SK-N-SH treated with all-trans-retinoic acid at 6 μM for 48 hours (cell line): ENCODE measurements at regions not wholly inside any gene's neighbourhood (a gene's known extent, or its start where the extent isn't known, plus 50 kb on each side); places are given as distances from the start of the nearest gene placed in this dataset.
"Not testable (repeated sequence)": the region's sequence is repeated elsewhere in the genome, so short reads cannot be mapped to it uniquely, and the experiment has no call there.

ENCODE experiments used
- ATAC-seq: fragments of 200-7000 bp; cut with Tn5 transposase; 3 replicates; pipeline ENCODE4 v1.9.1; 2020; ENCODE audit warnings: mild to moderate bottlenecking, moderate library complexity
- ARNTL ChIP-seq: fragments of 450-650 bp; formaldehyde crosslinking; IDR thresholded peaks from 2 replicates; pipeline ENCODE4 v1.5.0; 2020; ENCODE audit warnings: low read depth, mild to moderate bottlenecking, moderate library complexity, borderline replicate concordance
- BACH2 ChIP-seq: fragments of 250-450 bp; sonication (Bioruptor Pico); IDR thresholded peaks from 2 replicates; pipeline ENCODE4 v1.9.0; 2021; ENCODE audit warnings: mild to moderate bottlenecking, borderline replicate concordance
- CSDC2 ChIP-seq: fragments of 250-450 bp; sonication (Bioruptor Pico); IDR thresholded peaks from 2 replicates; pipeline ENCODE4 v1.5.0; 2020; ENCODE audit warnings: mild to moderate bottlenecking, moderate library complexity
- ESRRG ChIP-seq: fragments of 250-450 bp; sonication (Bioruptor Pico); IDR thresholded peaks from 2 replicates; pipeline ENCODE4 v1.6.1; 2021; ENCODE audit warnings: mild to moderate bottlenecking
- GLIS3 ChIP-seq: fragments of 250-450 bp; sonication (Bioruptor Pico); IDR thresholded peaks from 2 replicates; pipeline ENCODE4 v1.5.0; 2020; ENCODE audit warnings: mild to moderate bottlenecking, moderate library complexity
- ISL1 ChIP-seq: fragments of 250-450 bp; sonication (Bioruptor Pico); IDR thresholded peaks from 2 replicates; pipeline ENCODE4 v2.1.2; 2022; ENCODE audit warnings: mild to moderate bottlenecking, moderate library complexity
- OSR1 ChIP-seq: fragments of 250-450 bp; sonication (Bioruptor Pico); IDR thresholded peaks from 2 replicates; pipeline ENCODE4 v1.8.0; 2022; ENCODE audit warnings: moderate library complexity, mild to moderate bottlenecking, inconsistent platforms
- PPARA ChIP-seq: fragments of 250-450 bp; sonication (Bioruptor Pico); IDR thresholded peaks from 2 replicates; pipeline ENCODE4 v1.5.0; 2020; ENCODE audit warnings: mild to moderate bottlenecking, borderline replicate concordance
- RARB ChIP-seq: fragments of 250-450 bp; sonication (Bioruptor Pico); IDR thresholded peaks from 2 replicates; pipeline ENCODE4 v1.8.0; 2021; ENCODE audit warnings: mild to moderate bottlenecking, moderate library complexity
- SNAI2 ChIP-seq: fragments of 250-450 bp; sonication (Bioruptor Pico); IDR thresholded peaks from 2 replicates; pipeline ENCODE4 v1.5.0; 2020; ENCODE audit warnings: mild to moderate bottlenecking, moderate library complexity
- TCF4 ChIP-seq: fragments of 250-450 bp; sonication (Bioruptor Pico); IDR thresholded peaks from 2 replicates; pipeline ENCODE4 v1.8.0; 2021; ENCODE audit warnings: mild to moderate bottlenecking, moderate library complexity, borderline replicate concordance
- TOX ChIP-seq: fragments of 250-450 bp; sonication (Bioruptor Pico); IDR thresholded peaks from 2 replicates; pipeline ENCODE4 v1.8.0; 2021; ENCODE audit warnings: mild to moderate bottlenecking, moderate library complexity, borderline replicate concordance
- ZC3H10 ChIP-seq: fragments of 250-450 bp; sonication (Bioruptor Pico); IDR thresholded peaks from 2 replicates; pipeline ENCODE4 v1.5.1; 2021; ENCODE audit warnings: mild to moderate bottlenecking, moderate library complexity
- ZFP30 ChIP-seq: fragments of 450-650 bp; formaldehyde crosslinking; IDR thresholded peaks from 2 replicates; pipeline ENCODE4 v1.5.0; 2022; ENCODE audit warnings: mild to moderate bottlenecking, moderate library complexity
- ZNF565 ChIP-seq: fragments of 450-650 bp; formaldehyde crosslinking; conservative IDR thresholded peaks from 2 replicates; pipeline ENCODE4 v1.5.0; 2020; ENCODE audit warnings: low read depth, mild to moderate bottlenecking, moderate library complexity
- ZNF70 ChIP-seq: fragments of 450-650 bp; formaldehyde crosslinking; IDR thresholded peaks from 2 replicates; pipeline ENCODE4 v1.5.0; 2020; ENCODE audit warnings: mild to moderate bottlenecking, moderate library complexity
- ZNF8 ChIP-seq: fragments of 450-650 bp; formaldehyde crosslinking; IDR thresholded peaks from 2 replicates; pipeline ENCODE4 v1.5.0; 2020; ENCODE audit warnings: mild to moderate bottlenecking, moderate library complexity
- TF ChIP-seq, protein P1 (sequence below): fragments of 250-450 bp; sonication (Bioruptor Pico); IDR thresholded peaks from 2 replicates; pipeline ENCODE4 v1.5.0; 2020; ENCODE audit warnings: mild to moderate bottlenecking, moderate library complexity
- TF ChIP-seq, protein P2 (sequence below): fragments of 250-450 bp; sonication (Bioruptor Pico); IDR thresholded peaks from 2 replicates; pipeline ENCODE4 v1.8.0; 2020; ENCODE audit warnings: mild to moderate bottlenecking, moderate library complexity, borderline replicate concordance
- TF ChIP-seq, protein P3 (sequence below): fragments of 250-450 bp; sonication (Bioruptor Pico); IDR thresholded peaks from 2 replicates; pipeline ENCODE4 v1.5.1; 2020; ENCODE audit warnings: low read depth, mild to moderate bottlenecking, moderate library complexity
- TF ChIP-seq, protein P4 (sequence below): fragments of 250-450 bp; sonication (Bioruptor Pico); IDR thresholded peaks from 2 replicates; pipeline ENCODE4 v1.8.0; 2021; ENCODE audit warnings: low read depth, mild to moderate bottlenecking, moderate library complexity, borderline replicate concordance
- TF ChIP-seq, protein P5 (sequence below): fragments of 250-450 bp; sonication (Bioruptor Pico); IDR thresholded peaks from 2 replicates; pipeline ENCODE4 v1.5.1; 2021; ENCODE audit warnings: mild to moderate bottlenecking, moderate library complexity

- TF ChIP-seq OSR1 (CRISPR knock-in tag) (no peak), GLIS3 (CRISPR knock-in tag) (no peak), TCF4 (CRISPR knock-in tag) (no peak), SNAI2 (CRISPR knock-in tag) (no peak), ZNF565 (CRISPR knock-in tag) (no peak), ZC3H10 (CRISPR knock-in tag) (no peak), PPARA (no peak), CSDC2 (CRISPR knock-in tag) (no peak), ZNF8 (CRISPR knock-in tag) (no peak), ZFP30 (no peak), RARB (no peak), TOX (no peak), ISL1 (CRISPR knock-in tag) (no peak), ZNF70 (CRISPR knock-in tag) (no peak), ARNTL (CRISPR knock-in tag) (no peak)
- TF ChIP-seq, protein P1, sequence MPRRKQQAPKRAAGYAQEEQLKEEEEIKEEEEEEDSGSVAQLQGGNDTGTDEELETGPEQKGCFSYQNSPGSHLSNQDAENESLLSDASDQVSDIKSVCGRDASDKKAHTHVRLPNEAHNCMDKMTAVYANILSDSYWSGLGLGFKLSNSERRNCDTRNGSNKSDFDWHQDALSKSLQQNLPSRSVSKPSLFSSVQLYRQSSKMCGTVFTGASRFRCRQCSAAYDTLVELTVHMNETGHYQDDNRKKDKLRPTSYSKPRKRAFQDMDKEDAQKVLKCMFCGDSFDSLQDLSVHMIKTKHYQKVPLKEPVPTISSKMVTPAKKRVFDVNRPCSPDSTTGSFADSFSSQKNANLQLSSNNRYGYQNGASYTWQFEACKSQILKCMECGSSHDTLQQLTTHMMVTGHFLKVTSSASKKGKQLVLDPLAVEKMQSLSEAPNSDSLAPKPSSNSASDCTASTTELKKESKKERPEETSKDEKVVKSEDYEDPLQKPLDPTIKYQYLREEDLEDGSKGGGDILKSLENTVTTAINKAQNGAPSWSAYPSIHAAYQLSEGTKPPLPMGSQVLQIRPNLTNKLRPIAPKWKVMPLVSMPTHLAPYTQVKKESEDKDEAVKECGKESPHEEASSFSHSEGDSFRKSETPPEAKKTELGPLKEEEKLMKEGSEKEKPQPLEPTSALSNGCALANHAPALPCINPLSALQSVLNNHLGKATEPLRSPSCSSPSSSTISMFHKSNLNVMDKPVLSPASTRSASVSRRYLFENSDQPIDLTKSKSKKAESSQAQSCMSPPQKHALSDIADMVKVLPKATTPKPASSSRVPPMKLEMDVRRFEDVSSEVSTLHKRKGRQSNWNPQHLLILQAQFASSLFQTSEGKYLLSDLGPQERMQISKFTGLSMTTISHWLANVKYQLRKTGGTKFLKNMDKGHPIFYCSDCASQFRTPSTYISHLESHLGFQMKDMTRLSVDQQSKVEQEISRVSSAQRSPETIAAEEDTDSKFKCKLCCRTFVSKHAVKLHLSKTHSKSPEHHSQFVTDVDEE = no peak
- TF ChIP-seq, protein P2, sequence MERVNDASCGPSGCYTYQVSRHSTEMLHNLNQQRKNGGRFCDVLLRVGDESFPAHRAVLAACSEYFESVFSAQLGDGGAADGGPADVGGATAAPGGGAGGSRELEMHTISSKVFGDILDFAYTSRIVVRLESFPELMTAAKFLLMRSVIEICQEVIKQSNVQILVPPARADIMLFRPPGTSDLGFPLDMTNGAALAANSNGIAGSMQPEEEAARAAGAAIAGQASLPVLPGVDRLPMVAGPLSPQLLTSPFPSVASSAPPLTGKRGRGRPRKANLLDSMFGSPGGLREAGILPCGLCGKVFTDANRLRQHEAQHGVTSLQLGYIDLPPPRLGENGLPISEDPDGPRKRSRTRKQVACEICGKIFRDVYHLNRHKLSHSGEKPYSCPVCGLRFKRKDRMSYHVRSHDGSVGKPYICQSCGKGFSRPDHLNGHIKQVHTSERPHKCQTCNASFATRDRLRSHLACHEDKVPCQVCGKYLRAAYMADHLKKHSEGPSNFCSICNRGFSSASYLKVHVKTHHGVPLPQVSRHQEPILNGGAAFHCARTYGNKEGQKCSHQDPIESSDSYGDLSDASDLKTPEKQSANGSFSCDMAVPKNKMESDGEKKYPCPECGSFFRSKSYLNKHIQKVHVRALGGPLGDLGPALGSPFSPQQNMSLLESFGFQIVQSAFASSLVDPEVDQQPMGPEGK (CRISPR knock-in tag) = no peak
- TF ChIP-seq, protein P3, sequence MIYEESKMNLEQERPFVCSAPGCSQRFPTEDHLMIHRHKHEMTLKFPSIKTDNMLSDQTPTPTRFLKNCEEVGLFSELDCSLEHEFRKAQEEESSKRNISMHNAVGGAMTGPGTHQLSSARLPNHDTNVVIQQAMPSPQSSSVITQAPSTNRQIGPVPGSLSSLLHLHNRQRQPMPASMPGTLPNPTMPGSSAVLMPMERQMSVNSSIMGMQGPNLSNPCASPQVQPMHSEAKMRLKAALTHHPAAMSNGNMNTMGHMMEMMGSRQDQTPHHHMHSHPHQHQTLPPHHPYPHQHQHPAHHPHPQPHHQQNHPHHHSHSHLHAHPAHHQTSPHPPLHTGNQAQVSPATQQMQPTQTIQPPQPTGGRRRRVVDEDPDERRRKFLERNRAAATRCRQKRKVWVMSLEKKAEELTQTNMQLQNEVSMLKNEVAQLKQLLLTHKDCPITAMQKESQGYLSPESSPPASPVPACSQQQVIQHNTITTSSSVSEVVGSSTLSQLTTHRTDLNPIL (CRISPR knock-in tag) = no peak
- TF ChIP-seq, protein P4, sequence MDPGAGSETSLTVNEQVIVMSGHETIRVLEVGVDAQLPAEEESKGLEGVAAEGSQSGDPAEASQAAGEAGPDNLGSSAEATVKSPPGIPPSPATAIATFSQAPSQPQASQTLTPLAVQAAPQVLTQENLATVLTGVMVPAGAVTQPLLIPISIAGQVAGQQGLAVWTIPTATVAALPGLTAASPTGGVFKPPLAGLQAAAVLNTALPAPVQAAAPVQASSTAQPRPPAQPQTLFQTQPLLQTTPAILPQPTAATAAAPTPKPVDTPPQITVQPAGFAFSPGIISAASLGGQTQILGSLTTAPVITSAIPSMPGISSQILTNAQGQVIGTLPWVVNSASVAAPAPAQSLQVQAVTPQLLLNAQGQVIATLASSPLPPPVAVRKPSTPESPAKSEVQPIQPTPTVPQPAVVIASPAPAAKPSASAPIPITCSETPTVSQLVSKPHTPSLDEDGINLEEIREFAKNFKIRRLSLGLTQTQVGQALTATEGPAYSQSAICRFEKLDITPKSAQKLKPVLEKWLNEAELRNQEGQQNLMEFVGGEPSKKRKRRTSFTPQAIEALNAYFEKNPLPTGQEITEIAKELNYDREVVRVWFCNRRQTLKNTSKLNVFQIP (CRISPR knock-in tag) = no peak
- TF ChIP-seq, all 23 proteins: peak for 0
- ATAC-seq = no peak; the same call in 2 of the 3 replicates
These were observed 209.1 kb upstream of the PODXL start for GRCh38 chr7:131765575-131765974.

DNA sequence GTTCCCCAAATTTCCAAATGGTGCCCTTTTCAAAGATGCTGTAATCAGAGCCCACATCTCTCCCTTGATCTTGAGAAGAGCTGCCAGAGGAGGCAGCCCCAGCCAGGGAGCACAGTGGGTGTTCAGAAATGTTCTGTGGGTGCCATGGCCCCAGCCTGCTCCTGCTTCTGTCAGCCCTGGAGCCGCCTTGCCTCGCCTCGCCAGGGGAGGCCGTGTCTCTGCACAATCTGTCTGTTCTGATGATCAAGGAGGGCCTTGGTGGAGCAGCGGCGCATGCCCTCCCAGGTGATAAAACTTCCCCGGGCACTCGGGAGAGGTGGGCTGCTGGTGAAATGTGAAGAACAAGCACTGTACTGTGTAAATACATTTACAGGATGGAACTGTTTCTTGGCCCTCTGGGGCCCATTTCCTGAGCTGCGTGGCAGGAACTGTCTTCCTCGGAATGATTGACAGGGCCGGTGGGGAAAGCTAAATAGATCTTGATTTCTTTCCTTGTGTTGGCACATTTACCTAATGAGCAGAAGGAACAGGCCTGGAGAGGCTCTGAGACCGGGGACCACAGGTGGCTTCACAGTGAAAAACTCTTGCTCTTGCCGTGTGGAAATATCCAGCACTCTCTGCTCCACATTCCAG lies 207.8 kb upstream of the PODXL start:
- TF ChIP-seq PPARA (no peak), ZNF8 (CRISPR knock-in tag) (no peak)
- TF ChIP-seq, protein P5, sequence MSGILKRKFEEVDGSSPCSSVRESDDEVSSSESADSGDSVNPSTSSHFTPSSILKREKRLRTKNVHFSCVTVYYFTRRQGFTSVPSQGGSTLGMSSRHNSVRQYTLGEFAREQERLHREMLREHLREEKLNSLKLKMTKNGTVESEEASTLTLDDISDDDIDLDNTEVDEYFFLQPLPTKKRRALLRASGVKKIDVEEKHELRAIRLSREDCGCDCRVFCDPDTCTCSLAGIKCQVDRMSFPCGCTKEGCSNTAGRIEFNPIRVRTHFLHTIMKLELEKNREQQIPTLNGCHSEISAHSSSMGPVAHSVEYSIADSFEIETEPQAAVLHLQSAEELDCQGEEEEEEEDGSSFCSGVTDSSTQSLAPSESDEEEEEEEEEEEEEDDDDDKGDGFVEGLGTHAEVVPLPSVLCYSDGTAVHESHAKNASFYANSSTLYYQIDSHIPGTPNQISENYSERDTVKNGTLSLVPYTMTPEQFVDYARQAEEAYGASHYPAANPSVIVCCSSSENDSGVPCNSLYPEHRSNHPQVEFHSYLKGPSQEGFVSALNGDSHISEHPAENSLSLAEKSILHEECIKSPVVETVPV (CRISPR knock-in tag) = no peak
- ATAC-seq = no peak

DNA sequence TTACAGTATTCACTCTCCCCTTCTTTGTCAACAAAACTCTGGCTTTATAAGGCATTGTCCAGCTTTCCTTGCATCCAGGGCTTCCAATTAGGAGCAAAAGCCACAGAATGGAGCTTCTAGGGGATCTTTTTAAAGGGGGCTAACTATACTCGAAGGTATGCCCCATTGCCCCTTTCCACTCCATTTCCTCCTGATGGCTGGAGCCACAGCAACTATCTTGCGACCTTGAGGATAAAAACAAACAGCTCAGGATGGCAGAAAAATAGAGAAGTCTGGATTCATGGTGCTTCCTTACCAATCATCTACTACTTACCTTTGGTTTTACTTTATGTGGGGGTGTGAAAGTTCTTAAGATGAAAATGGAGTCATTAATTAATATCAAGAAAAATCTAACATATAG lies 206.3 kb upstream of the PODXL start:
- TF ChIP-seq TOX (no peak), GLIS3 (CRISPR knock-in tag) (no peak), BACH2 (CRISPR knock-in tag) (no peak), OSR1 (CRISPR knock-in tag) (no peak), CSDC2 (CRISPR knock-in tag) (no peak), ESRRG (CRISPR knock-in tag) (no peak), ZFP30 (no peak), ZNF565 (CRISPR knock-in tag) (no peak), ZC3H10 (CRISPR knock-in tag) (no peak), ISL1 (CRISPR knock-in tag) (no peak), RARB (no peak), TCF4 (CRISPR knock-in tag) (no peak)
- no peak for ATAC-seq

DNA sequence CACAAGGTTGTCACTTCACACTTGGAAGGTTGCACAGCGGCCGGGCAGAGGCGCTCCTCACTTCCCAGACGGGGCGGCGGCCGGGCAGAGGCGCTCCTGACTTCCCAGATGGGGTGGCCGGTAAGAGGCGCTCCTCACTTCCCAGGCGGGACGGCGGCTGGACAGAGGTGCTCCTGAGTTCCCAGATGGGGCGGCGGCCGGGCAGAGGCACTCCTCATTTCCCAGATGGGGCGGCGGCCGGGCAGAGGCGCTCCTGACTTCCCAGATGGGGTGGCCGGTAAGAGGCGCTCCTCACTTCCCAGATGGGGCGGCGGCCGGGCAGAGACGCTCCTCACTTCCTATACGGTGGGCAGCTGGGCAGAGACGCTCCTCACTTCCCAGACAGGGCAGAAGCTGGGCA lies 199.4 kb upstream of the PODXL start:
- not testable (repeated sequence) for ATAC-seq
